Activated naive CD4-positive, alpha-beta T cell treated with Interleukin-2 at 50 U/mL for 16 hours (primary cell): ENCODE measurements at regions not wholly inside any gene's neighbourhood (a gene's known extent, or its start where the extent isn't known, plus 50 kb on each side); places are given as distances from the start of the nearest gene placed in this dataset.

ENCODE experiments used
- DNase-seq: peaks from one replicate; pipeline ENCODE4 v3.0.0-alpha.2; 2020

- no peak for DNase-seq
These were observed 1410.1 kb downstream of the MRPL39 start for GRCh38 chr21:24197132-24197643.

DNA sequence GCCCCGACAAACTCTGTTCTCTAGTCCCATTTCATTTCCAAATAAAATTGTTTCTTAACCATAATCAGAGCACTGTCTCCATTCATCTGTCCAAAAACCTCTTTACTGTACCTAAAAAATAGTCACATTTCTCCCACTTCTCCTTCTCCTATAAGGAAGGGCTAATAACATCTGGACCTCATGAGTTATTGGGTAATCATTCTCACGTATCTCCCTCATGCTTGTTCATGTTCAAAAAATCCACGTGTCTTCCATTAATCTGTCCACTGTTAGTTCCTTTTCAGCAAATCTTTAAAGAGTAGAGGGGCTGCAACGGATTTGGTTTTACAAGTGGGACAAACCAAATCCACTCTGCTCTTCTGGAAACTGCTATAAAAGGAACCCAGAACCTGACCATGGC is 1418.8 kb downstream of the MRPL39 start:
- no peak for DNase-seq

GRCh38 chr21:24183077-24183476 is 1424.2 kb downstream of the MRPL39 start:
- no peak for DNase-seq

DNA sequence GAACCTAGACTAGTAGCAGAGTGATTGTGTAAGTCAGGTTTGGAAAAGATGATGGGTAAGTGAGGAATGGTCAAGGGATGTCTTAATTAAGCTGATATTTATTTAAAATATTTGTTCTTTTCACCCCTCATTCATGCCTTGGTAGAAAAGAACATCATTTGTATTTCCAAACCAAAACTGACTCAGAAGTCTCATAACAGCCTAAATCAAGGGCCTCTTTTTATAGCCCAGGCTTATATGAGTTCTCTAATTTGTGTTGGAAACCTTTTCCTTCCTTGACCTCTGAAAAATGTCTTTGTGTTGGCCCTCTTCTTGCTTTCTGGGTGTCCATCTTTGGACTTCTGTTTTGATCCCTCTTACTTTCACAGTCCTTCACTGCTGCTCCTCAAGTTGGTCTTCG is 1428.2 kb downstream of the MRPL39 start:
- no peak for DNase-seq

DNA sequence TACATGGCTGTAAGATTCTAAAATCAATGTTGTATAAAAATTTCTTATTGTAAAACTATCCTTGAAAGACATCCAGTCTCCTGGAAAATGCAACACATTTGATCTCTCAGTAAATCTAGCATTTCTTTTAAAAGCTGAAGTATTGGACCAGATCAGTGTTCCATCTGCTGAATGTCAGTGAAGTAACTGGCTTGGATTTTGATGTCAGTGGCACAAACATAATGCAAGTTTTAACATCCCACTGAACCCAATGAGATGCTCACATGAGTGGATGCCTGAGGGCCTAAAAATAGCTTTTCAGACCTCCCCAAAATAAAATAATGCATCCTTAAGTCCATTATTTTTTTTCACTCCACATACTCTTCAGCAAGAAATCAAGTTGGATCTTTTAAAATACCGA is 1432.2 kb downstream of the MRPL39 start:
- DNase-seq = no peak

DNA sequence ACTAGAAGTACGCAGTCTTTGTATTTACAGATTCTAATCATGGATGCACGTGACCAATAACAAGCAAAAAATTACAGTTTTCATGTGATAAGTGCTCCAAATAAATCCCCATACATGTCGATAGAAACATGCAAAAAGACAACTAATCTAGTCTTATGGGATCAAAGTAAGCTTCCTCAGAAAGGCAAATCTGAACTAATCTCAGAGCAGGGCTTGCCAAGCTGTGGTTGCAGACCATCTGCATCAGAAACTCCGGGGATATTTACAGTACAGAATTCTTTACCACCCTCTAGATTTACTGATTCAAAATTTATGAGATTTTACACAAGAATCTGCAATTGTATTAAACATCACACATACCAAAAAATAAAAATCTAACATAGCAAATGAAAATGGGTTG is 1435.5 kb downstream of the MRPL39 start:
- DNase-seq = no peak

- no peak for DNase-seq
These were observed 1443.7 kb downstream of the MRPL39 start for GRCh38 chr21:24163539-24163938.

- DNase-seq = no peak
These were observed 1446.8 kb downstream of the MRPL39 start for GRCh38 chr21:24160528-24160927.

- no peak for DNase-seq
These were observed 1454.1 kb downstream of the MRPL39 start for GRCh38 chr21:24153137-24153536.

- no peak for DNase-seq
These were observed 1456.5 kb downstream of the MRPL39 start for GRCh38 chr21:24150753-24151152.

DNA sequence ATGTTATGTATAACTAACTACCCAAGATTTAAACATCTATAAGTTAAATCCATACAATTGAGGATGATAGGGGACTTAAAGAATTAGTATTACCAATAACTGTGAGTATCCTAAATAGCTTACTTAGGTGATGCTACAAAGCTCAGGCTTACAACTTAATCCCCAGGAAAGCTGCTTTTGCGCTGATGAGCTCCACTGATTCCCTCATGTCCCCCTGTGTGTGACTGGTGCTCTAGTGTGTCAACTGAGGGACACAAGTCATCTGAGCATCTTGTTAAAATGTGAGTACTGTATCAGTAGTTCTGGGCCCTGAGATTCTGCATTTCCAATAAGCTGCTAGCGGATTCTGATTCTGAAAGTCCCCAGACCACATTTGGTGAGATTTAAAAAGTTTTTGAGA is 1458.8 kb downstream of the MRPL39 start:
- no peak for DNase-seq

DNA sequence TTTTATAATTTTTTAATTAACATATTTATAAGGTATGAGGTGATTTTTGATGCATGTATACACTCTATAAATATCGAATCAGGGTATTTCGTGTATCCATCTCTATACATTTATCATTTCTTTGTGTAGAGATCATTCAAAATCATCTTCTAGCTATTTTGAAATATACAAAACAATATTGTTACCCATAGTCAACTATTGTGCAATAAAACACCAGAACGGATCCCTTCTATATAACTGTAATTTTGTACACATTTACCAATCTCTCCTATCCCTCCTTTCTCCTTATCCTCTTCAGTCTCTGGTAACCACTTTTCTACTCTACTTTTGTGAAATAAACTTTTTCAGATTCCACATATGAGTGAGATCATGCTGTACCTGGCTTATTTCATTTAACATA is 1459.6 kb downstream of the MRPL39 start:
- DNase-seq = no peak

DNA sequence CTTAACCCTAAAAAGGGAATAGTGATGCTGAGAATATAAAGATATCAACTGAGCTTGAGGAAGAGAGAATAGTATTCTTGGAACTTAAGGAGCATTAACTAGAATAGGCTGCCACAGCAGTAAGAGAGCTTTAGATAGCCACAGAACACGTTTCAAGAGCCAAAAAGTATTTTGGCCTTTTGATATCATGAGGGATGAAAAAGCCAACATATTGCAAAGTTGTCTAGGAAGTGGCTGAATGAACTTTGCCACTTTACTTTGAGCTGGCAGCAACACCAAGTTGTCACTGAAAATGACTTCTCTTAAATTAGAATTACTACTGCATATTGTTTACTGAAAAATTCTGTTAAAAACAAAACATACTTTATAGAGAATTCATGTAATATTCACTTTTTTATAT is 1476.2 kb downstream of the MRPL39 start:
- no peak for DNase-seq

DNA sequence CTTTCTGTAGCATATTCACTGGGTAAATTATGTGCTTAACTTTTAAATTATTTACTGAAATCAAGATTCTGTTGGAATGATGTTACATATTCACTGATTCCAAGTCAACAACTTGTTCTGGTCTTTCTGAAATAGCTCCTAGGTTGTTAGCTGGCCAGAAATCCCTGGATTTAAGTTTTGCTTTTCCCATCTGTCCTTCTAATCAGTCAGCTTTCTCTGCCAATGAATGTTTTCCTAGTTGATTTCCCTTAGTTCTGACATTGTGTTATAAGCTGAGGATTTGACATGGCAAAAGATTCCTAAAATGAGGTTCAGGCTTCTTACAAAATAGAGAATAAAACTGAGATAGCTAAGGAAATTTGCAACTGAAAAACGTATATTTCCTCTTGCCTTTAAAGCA is 1479.6 kb downstream of the MRPL39 start:
- DNase-seq = no peak

DNA sequence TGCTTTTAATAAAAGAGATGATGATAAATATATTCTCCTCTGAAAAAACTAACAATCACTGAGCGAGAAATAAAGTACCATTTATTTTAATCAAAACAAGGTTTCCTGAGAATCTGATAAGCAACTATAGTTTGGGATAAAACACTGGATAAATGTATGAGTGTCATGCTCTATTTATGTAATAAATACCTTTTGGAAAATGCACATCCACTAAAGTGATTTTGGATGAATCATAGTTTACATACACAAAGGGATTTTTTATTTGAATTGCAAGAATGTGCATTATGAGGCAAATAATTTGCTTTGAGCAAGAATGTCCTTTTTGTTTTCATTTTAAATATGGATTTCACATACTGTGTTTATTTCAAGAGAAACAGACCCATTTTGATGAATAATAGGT is 1483.5 kb downstream of the MRPL39 start:
- no peak for DNase-seq

DNA sequence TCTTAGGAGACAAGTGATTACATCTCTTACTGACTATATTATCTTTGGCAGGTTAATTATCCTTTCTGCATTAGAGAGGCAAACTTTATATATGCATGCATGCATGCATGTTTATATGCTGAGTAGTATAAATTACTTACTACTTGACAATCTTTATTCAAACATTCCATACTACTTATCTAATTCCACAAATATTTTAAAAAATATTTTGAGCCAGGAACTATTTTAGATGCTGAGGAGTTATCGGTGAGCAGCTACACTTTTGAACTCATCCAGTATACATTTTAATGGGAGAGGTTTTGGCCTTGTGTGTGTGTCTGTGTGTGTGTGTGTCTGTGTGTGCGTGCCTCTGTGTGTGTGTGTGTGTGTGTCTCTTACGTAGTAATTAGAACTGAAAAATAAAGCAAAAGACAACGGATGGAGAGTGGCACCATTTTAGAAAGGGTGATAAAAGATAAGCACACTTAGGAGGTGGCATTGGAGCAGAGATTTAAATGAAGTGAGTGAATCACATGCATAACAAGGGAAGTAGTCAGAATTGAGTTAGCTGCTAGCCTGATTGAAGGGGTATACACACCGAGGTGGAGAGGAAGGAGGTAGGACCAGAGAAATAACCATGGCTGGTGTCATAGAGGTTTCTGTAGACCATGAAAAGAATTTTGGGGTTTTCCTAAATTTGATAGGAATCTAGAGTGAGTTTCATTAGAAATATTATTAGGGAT is 1488.4 kb downstream of the MRPL39 start:
- no peak for DNase-seq

GRCh38 chr21:24115141-24115540 is 1492.1 kb downstream of the MRPL39 start:
- no peak for DNase-seq

GRCh38 chr21:24112020-24112419 is 1495.3 kb downstream of the MRPL39 start:
- DNase-seq = no peak

DNA sequence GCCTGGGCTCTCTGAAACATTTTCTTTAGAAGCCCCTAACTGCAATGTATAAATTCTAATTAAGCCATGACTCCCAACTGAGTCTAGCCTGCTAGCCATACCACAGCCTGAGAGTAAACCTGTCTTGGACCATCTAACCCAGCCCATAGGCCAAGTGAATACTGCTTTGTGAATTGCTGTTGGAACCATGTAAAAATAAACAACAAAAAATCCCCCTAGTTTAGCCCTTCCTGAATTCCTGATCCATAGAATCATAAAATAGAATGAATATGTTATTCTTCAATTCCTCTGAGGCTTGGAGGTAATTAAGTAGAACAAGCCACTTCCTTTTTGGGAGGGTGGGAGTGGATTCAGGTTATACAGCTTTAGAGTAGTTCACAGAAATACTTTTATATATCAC is 1496.4 kb downstream of the MRPL39 start:
- DNase-seq = no peak

GRCh38 chr21:24097181-24097580 is 1510.1 kb downstream of the MRPL39 start:
- no peak for DNase-seq

DNA sequence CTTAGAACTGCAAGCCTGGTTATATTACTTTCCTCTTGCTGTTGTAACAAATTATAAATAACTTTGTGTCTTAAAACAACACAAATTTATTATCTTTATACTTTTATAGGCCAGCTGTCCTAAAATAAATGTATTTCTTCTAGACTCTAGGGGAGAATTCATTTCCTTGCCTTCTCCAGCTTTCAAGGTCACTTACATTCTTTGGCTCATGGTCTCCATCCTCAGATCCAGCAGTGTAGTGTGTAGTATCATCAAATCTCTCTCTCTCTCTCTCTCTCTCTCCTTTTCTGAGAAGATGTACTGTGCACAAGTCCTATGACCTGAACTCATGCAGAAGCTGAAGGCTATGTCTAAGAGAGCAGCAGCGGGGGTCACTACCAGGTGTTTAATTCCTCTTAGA is 1510.6 kb downstream of the MRPL39 start:
- DNase-seq = no peak

GRCh38 chr21:24093032-24093431 is 1514.2 kb downstream of the MRPL39 start:
- no peak for DNase-seq

GRCh38 chr21:24076179-24076578 is 1531.1 kb downstream of the MRPL39 start:
- no peak for DNase-seq

- no peak for DNase-seq
These were observed 1551.6 kb downstream of the MRPL39 start for GRCh38 chr21:24055696-24056095.

DNA sequence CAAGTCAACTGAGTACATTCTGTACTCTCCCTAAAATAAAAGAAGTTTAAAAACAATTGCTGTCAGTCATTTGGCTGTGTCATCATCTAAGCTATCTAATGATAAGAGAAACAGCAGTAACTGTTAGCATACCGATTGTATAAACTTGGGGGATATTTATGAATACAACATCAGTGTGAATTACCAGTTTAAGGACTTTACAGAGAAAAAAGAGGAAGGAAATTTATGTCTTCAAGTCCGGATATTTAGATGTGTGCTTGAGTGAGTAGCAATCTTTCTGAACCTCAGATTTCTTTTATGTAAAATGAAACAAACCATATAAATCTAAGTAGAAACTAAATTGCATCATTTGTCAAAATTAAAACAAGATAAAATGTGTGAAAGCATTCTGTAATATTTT is 1557.0 kb downstream of the MRPL39 start:
- no peak for DNase-seq
